ENCODE measurements at regions not wholly inside any gene's neighbourhood (a gene's known extent, or its start where the extent isn't known, plus 50 kb on each side); places are given as distances from the start of the nearest gene placed in this dataset.
"Not testable (repeated sequence)": the region's sequence is repeated elsewhere in the genome, so short reads cannot be mapped to it uniquely, and the experiment has no call there.

GRCh38 chr15:20441138-20441537 lies 100.5 kb downstream of the GOLGA6L6 start:
- TF ChIP-seq EP300 (conservative IDR thresholded peaks at IDR 0.05; ENCODE audit: poor library complexity, severe bottlenecking); CTCF (IDR thresholded peaks at IDR 0.05; ENCODE audit: poor library complexity, severe bottlenecking): not testable (repeated sequence)

Data from neural cell (in vitro differentiated cells).